ENCODE measurements at regions not wholly inside any gene's neighbourhood (a gene's known extent, or its start where the extent isn't known, plus 50 kb on each side); places are given as distances from the start of the nearest gene placed in this dataset.

GRCh38 chr4:62517716-62518115 is 1317.6 kb downstream of the ADGRL3 start:
- ChIA-PET CTCF (no interaction called here), POLR2A (no interaction called here)
- no peak overlapping the region for H3K27ac ChIP-seq (ENCODE audit: low read length)
- H3K36me3 ChIP-seq (ENCODE audit: control insufficient read depth, insufficient read depth, low read length) = no peaks in the 10 kb centered on the region
- in situ Hi-C loops (cut with HindIII; ENCODE audit: low pct_unique_long_range_greater_than_20kb, low sequenced_read_pairs) (no loop called here), intact Hi-C loops (cut with micrococcal nuclease; ENCODE audit: unreplicated experiment) (no loop called here)
- no peak for TF ChIP-seq SIN3A (IDR thresholded peaks at IDR 0.05; ENCODE audit: borderline replicate concordance, insufficient read depth, low read depth, low read length)
- TF ChIP-seq, protein P1, sequence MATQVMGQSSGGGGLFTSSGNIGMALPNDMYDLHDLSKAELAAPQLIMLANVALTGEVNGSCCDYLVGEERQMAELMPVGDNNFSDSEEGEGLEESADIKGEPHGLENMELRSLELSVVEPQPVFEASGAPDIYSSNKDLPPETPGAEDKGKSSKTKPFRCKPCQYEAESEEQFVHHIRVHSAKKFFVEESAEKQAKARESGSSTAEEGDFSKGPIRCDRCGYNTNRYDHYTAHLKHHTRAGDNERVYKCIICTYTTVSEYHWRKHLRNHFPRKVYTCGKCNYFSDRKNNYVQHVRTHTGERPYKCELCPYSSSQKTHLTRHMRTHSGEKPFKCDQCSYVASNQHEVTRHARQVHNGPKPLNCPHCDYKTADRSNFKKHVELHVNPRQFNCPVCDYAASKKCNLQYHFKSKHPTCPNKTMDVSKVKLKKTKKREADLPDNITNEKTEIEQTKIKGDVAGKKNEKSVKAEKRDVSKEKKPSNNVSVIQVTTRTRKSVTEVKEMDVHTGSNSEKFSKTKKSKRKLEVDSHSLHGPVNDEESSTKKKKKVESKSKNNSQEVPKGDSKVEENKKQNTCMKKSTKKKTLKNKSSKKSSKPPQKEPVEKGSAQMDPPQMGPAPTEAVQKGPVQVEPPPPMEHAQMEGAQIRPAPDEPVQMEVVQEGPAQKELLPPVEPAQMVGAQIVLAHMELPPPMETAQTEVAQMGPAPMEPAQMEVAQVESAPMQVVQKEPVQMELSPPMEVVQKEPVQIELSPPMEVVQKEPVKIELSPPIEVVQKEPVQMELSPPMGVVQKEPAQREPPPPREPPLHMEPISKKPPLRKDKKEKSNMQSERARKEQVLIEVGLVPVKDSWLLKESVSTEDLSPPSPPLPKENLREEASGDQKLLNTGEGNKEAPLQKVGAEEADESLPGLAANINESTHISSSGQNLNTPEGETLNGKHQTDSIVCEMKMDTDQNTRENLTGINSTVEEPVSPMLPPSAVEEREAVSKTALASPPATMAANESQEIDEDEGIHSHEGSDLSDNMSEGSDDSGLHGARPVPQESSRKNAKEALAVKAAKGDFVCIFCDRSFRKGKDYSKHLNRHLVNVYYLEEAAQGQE (IDR thresholded peaks at IDR 0.05; ENCODE audit: insufficient read depth in 1 of 2, low read depth in 2 of 2, low read length in 1 of 2) = no peak
- no peak for TF ChIP-seq TCF7L2 (IDR thresholded peaks at IDR 0.05; ENCODE audit: low read depth, low read length)
- no peak for TF ChIP-seq POLR2AphosphoS5 (IDR thresholded peaks at IDR 0.05; ENCODE audit: low read depth, low read length)
- TF ChIP-seq, protein P2, sequence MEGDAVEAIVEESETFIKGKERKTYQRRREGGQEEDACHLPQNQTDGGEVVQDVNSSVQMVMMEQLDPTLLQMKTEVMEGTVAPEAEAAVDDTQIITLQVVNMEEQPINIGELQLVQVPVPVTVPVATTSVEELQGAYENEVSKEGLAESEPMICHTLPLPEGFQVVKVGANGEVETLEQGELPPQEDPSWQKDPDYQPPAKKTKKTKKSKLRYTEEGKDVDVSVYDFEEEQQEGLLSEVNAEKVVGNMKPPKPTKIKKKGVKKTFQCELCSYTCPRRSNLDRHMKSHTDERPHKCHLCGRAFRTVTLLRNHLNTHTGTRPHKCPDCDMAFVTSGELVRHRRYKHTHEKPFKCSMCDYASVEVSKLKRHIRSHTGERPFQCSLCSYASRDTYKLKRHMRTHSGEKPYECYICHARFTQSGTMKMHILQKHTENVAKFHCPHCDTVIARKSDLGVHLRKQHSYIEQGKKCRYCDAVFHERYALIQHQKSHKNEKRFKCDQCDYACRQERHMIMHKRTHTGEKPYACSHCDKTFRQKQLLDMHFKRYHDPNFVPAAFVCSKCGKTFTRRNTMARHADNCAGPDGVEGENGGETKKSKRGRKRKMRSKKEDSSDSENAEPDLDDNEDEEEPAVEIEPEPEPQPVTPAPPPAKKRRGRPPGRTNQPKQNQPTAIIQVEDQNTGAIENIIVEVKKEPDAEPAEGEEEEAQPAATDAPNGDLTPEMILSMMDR (IDR thresholded peaks at IDR 0.05) = no peak
- BruUV-seq (replicated peaks) = no TSS peak
- H3K4me1 ChIP-seq (ENCODE audit: control insufficient read depth, insufficient read depth, low read length) = no peaks in the 10 kb centered on the region
- no peaks in the 10 kb centered on the region for H3K9me3 ChIP-seq (ENCODE audit: control insufficient read depth, insufficient read depth, low read depth, low read length)
- H3K4me3 ChIP-seq (ENCODE audit: low read depth in 2 of 2, low read length in 2 of 2) = no peak overlapping the region
- DNase-seq (ENCODE audit: low read depth, low spot score) = no peak
- ATAC-seq = no peak
- no peaks in the 10 kb centered on the region for H3K27me3 ChIP-seq (ENCODE audit: control insufficient read depth, insufficient read depth, low read length)

DNA sequence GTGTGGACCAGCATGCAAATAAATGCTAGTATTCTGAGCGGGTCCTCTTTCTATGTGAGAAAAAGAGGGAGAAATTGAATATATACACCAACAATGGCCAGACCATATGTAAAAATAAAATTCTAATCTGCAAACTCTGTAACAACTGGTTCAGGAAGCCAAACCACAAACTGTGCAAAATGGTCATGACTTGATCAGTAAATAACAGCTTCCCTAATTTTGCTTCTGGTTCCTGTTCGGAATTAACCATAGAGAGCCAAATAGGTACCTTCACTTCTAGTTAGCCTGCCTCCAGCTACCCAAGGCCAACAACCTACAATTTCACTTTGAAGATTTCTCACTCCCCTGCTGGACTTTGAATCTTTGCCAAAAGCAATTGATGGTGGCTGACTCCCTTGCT is 1313.2 kb downstream of the ADGRL3 start:
- intact Hi-C loops (cut with micrococcal nuclease; ENCODE audit: unreplicated experiment) = no loop called here
- H3K36me3 ChIP-seq (ENCODE audit: control insufficient read depth, insufficient read depth, low read length) = no peaks in the 10 kb centered on the region
- H3K27me3 ChIP-seq (ENCODE audit: control insufficient read depth, insufficient read depth, low read length) = no peaks in the 10 kb centered on the region
- ChIA-PET CTCF (no interaction called here), POLR2A (no interaction called here)
- in situ Hi-C loops (cut with HindIII; ENCODE audit: low pct_unique_long_range_greater_than_20kb, low sequenced_read_pairs) = no loop called here
- H3K4me1 ChIP-seq (ENCODE audit: control insufficient read depth, insufficient read depth, low read length) = no peaks in the 10 kb centered on the region
- H3K9me3 ChIP-seq (ENCODE audit: control insufficient read depth, insufficient read depth, low read depth, low read length) = no peaks in the 10 kb centered on the region
- no peak overlapping the region for H3K4me3 ChIP-seq (ENCODE audit: low read depth in 2 of 2, low read length in 2 of 2)
- no TSS peak for BruUV-seq (replicated peaks)
- no peak overlapping the region for H3K27ac ChIP-seq (ENCODE audit: low read length)
- TF ChIP-seq, protein P2 (IDR thresholded peaks at IDR 0.05) = no peak
- TF ChIP-seq, protein P1 (IDR thresholded peaks at IDR 0.05; ENCODE audit: insufficient read depth in 1 of 2, low read depth in 2 of 2, low read length in 1 of 2) = no peak
- TF ChIP-seq SIN3A (IDR thresholded peaks at IDR 0.05; ENCODE audit: borderline replicate concordance, insufficient read depth, low read depth, low read length) = no peak
- no peak for TF ChIP-seq TCF7L2 (IDR thresholded peaks at IDR 0.05; ENCODE audit: low read depth, low read length)
- TF ChIP-seq POLR2AphosphoS5 (IDR thresholded peaks at IDR 0.05; ENCODE audit: low read depth, low read length) = no peak
- no peak for ATAC-seq
- no peak for DNase-seq (ENCODE audit: low read depth, low spot score)

Measured in Panc1 (cell line).